ENCODE measurements at regions not wholly inside any gene's neighbourhood (a gene's known extent, or its start where the extent isn't known, plus 50 kb on each side); places are given as distances from the start of the nearest gene placed in this dataset.

- TF ChIP-seq POLR2AphosphoS5 (IDR thresholded peaks at IDR 0.05) (no peak), EP300 (IDR thresholded peaks at IDR 0.05) (no peak), CTCF (IDR thresholded peaks at IDR 0.05) (no peak), POLR2A (IDR thresholded peaks at IDR 0.05; ENCODE audit: low read depth) (no peak)
- no peaks in the 10 kb centered on the region for H3K4me1 ChIP-seq
- H3K27me3 ChIP-seq: peaks cover 0 to 56% (median 9%) of the 10 kb centered on the region in 4 donors
- no peak overlapping the region for H3K27ac ChIP-seq (replicated peaks in 1 of 4)
- intact Hi-C loops (cut with DNase I): no loop called here
- no peaks in the 10 kb centered on the region for H3K9me3 ChIP-seq
- no peak for DNase-seq (ENCODE audit: extremely low spot score)
- H3K36me3 ChIP-seq: no peaks in the 10 kb centered on the region
- 30% methylated on average over 11 of the region's 11 CpGs for WGBS
- H3K4me3 ChIP-seq: no peak overlapping the region
Measured at GRCh38 chr1:20405893-20406604, 80.0 kb downstream of the CAMK2N1 start.

- no peaks in the 10 kb centered on the region for H3K4me1 ChIP-seq
- intact Hi-C loops (cut with DNase I): no loop called here
- no peaks in the 10 kb centered on the region for H3K36me3 ChIP-seq
- H3K9me3 ChIP-seq: no peaks in the 10 kb centered on the region
- 83% methylated on average over 13 of the region's 13 CpGs for WGBS
- no peak for DNase-seq (ENCODE audit: extremely low spot score)
- no peak overlapping the region for H3K27ac ChIP-seq (replicated peaks in 1 of 4)
- H3K4me3 ChIP-seq: no peak overlapping the region
- H3K27me3 ChIP-seq: peaks cover 0 to 64% (median 9%) of the 10 kb centered on the region in 4 donors
- no peak for TF ChIP-seq POLR2A (IDR thresholded peaks at IDR 0.05; ENCODE audit: low read depth)
- no peak for TF ChIP-seq CTCF (IDR thresholded peaks at IDR 0.05)
- no peak for TF ChIP-seq POLR2AphosphoS5 (IDR thresholded peaks at IDR 0.05)
- no peak for TF ChIP-seq EP300 (IDR thresholded peaks at IDR 0.05)
Measured at GRCh38 chr1:20405051-20405754, 80.8 kb downstream of the CAMK2N1 start.
